Loucy (cell line): ENCODE measurements at regions not wholly inside any gene's neighbourhood (a gene's known extent, or its start where the extent isn't known, plus 50 kb on each side); places are given as distances from the start of the nearest gene placed in this dataset.

Experiments
- CTCF ChIP-seq: fragments of 200-600 bp; sonication (generic); conservative IDR thresholded peaks from 2 replicates; pipeline ENCODE4 v1.5.1; 2014; ENCODE audit warnings: mild to moderate bottlenecking, antibody characterized with exemption, low read length
- EZH2phosphoT487 ChIP-seq: fragments of 200-600 bp; IDR thresholded peaks from 2 replicates; pipeline ENCODE4 v1.6.1; 2018; ENCODE audit warnings: antibody characterized with exemption, mild to moderate bottlenecking, moderate library complexity, borderline replicate concordance

- TF ChIP-seq CTCF (no peak), EZH2phosphoT487 (no peak)
Measured at GRCh38 chr13:77476456-77476855, 59.0 kb upstream of the SCEL start.
